ENCODE measurements at regions not wholly inside any gene's neighbourhood (a gene's known extent, or its start where the extent isn't known, plus 50 kb on each side); places are given as distances from the start of the nearest gene placed in this dataset.
"Not testable (repeated sequence)": the region's sequence is repeated elsewhere in the genome, so short reads cannot be mapped to it uniquely, and the experiment has no call there.

DNA sequence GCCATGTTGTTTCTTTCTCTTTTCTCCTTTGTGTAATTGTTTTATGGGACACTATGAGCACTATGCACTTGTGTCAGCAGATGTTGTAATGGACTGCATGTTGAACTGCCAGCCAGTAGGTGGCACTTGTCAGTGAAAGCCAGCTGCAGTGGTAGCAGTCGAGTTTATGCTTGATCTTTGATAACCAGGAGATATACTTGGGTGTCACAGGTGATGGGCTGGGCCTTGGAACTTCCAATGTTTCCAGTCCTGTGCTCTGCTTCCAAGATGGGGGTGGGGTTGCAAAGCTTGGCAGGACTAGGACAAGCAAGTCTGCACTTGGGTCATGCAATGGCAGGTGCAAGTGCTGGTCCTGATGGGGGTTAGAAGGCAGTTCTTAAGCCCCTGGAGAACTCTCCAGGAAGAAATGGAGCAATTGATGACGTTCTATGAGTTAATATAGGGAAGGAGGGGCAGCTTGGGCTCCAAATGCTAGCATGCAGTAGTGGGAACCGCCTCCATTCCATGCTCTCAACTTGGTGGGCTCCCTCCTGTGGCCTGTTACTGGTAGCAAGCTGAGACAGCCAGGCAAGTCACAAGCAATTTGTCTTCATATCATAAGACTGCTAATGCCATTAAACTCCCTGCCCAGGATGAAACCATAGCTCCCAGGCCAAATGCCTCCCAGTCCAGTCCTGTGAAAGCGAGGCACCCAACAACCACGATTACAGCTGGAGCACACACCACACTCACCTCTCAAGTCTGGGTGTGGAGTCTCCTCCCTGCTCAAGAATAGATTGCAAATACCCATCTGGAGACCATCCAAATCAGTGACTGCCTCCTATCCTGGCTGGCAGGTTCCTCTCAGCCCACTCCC is 287.2 kb downstream of the CGGBP1 start:
- H3K27ac Mint-ChIP-seq = no peak overlapping the region
- no peak overlapping the region for H3K4me3 Mint-ChIP-seq
- peaks cover under 1% of the 10 kb centered on the region for H3K36me3 Mint-ChIP-seq
- ATAC-seq (peak; percentile 57 to 60), DNase-seq (ENCODE audit: low spot score) (no peak)
- no peaks in the 10 kb centered on the region for H3K9me3 Mint-ChIP-seq
- peaks cover 5 to 21% of the 10 kb centered on the region in 2 donors for H3K27me3 Mint-ChIP-seq
- H3K4me1 Mint-ChIP-seq (ENCODE audit: low read depth in 2 of 2) = no peaks in the 10 kb centered on the region

DNA sequence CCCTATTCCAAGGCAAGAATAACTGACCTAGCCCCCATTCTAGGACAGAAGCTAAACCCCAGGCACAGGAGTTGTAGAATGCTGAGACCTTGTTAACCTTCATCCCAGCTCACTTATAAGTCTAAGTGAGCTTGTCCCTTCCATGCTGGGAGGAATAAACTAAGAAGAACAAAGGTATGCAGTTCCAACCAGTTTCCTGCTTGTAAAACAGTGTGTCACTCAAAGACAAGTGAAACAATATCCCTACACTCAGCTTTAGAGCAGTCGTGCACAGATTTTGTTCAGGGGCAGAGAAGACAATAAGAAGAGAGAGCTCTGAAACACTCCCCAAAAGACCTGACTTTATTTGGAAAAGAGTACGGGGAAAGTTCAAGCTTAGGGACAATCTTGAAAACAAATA is 292.1 kb downstream of the CGGBP1 start:
- Mint-ChIP-seq H3K4me1 (ENCODE audit: low read depth in 2 of 2) (no peaks in the 10 kb centered on the region), H3K4me3 (no peak overlapping the region), H3K9me3 (no peaks in the 10 kb centered on the region), H3K27me3 (peaks cover 5 to 13% of the 10 kb centered on the region in 2 donors), H3K36me3 (no peaks in the 10 kb centered on the region), H3K27ac (no peak overlapping the region)
- ATAC-seq (no peak), DNase-seq (ENCODE audit: low spot score) (no peak)

DNA sequence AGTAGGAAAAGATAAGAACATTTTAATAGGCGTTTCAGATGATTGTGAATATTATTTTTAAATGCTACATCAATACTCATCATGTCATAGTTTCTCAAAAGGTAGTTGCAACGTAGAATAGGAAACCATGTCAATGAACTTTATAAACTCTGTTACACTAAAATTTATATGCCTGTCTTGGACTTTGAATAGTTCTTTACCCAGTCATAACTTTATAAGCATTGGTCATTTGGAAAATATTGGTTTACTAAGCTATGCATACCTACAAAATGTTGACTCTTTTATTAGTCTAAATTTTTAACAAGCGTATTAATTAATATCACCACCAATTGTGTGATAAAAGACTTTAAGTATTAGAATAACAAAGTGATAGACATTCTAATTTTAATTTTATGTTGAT is 293.5 kb downstream of the CGGBP1 start:
- DNase-seq (ENCODE audit: low spot score) = no peak
- Mint-ChIP-seq H3K4me3 (no peak overlapping the region), H3K4me1 (ENCODE audit: low read depth in 2 of 2) (no peaks in the 10 kb centered on the region), H3K27ac (no peak overlapping the region), H3K36me3 (no peaks in the 10 kb centered on the region), H3K9me3 (no peaks in the 10 kb centered on the region), H3K27me3 (peaks cover 5 to 6% of the 10 kb centered on the region in 2 donors)
- ATAC-seq = no peak

DNA sequence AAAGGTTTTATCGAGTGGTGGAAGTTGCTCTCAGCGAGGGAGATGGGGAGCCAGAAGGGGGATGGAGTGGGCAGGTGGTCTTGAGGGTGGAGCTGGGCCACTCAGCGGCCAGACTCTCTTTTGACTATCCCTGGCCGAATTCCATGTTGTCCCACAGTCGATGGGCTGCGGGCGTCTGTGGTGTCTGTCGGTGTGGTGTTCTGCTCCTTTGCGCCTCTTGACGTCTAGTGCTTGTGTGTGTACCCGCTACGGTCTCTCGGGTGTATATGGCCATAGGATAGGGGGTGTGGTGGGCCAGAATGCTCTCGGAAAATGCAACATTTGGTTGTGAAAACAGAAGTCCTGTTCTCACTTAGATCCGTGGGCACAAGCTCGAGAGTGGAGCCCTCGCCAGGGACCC is 297.0 kb downstream of the CGGBP1 start:
- H3K4me3 Mint-ChIP-seq = no peak overlapping the region
- no peaks in the 10 kb centered on the region for H3K36me3 Mint-ChIP-seq
- H3K27me3 Mint-ChIP-seq = peaks cover 0 to 6% of the 10 kb centered on the region in 2 donors
- DNase-seq (ENCODE audit: low spot score) (no peak), ATAC-seq (no peak)
- H3K9me3 Mint-ChIP-seq = no peaks in the 10 kb centered on the region
- no peaks in the 10 kb centered on the region for H3K4me1 Mint-ChIP-seq (ENCODE audit: low read depth in 2 of 2)
- H3K27ac Mint-ChIP-seq = no peak overlapping the region

DNA sequence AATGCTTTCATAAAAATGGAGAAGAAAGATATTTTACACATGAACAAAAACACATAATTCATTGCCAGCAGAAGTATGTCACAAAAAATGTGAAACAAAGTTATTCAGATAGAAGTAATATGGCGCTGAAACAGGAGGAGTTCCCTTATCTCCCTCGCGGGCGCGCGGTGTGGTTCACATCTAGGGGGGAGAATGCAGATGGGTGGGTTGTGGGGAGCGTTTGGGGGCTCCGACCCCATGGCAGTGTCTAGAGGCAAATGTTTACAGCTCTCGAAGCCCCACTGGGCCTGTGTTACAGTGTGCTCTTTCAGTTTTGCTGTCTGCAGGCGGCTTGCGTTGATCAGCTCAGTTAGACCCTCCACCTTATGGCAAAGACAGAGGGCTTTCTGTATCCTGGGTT is 297.5 kb downstream of the CGGBP1 start:
- DNase-seq (ENCODE audit: low spot score) (no peak), ATAC-seq (no peak)
- Mint-ChIP-seq H3K27ac (no peak overlapping the region), H3K36me3 (no peaks in the 10 kb centered on the region), H3K4me3 (no peak overlapping the region), H3K4me1 (ENCODE audit: low read depth in 2 of 2) (no peaks in the 10 kb centered on the region), H3K27me3 (peaks cover 0 to 1% of the 10 kb centered on the region in 2 donors), H3K9me3 (no peaks in the 10 kb centered on the region)

DNA sequence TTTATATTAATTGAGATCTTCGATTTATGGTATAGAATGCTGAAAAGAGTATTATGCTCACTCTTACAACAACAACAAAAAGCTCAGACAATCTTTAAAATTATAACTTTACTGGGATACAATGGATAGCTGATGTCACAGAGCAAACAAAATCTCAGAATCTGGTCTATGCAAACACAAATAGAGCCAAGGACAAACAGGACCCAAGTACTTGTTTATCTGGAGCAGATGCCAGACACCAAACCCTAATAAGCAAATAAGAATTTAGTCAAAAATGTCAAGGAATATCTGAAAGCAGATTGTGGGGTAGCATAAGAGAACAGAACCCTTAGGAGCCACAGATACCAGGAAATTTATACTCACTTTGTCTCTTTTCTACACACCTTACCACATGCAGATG is 302.2 kb downstream of the CGGBP1 start:
- H3K27ac Mint-ChIP-seq = no peak overlapping the region
- no peaks in the 10 kb centered on the region for H3K27me3 Mint-ChIP-seq
- H3K36me3 Mint-ChIP-seq = no peaks in the 10 kb centered on the region
- no peak overlapping the region for H3K4me3 Mint-ChIP-seq
- H3K4me1 Mint-ChIP-seq (ENCODE audit: low read depth in 2 of 2) = no peaks in the 10 kb centered on the region
- DNase-seq (ENCODE audit: low spot score) = no peak
- H3K9me3 Mint-ChIP-seq = peaks cover 4% of the 10 kb centered on the region
- no peak for ATAC-seq

DNA sequence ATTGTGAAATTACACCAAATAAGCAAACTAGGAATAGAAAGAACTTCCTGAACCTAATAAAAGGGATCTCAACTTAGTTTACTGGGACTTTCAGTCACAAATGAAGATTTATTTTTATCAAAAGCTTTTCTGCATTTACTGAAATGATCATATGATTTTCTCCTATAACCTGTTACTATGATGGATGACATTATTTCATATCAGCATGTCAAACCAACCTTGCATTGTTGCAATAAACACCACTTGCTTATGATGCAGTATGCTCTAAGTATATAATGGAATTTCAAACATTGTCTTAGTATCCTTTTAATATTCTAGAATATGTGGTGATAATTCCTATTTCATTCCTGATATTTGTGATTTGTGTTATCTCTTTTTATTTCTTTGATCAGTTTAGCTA is 303.0 kb downstream of the CGGBP1 start:
- Mint-ChIP-seq H3K27me3 (no peaks in the 10 kb centered on the region), H3K36me3 (no peaks in the 10 kb centered on the region), H3K4me3 (no peak overlapping the region), H3K9me3 (peaks cover 4% of the 10 kb centered on the region), H3K4me1 (ENCODE audit: low read depth in 2 of 2) (no peaks in the 10 kb centered on the region), H3K27ac (no peak overlapping the region)
- DNase-seq (ENCODE audit: low spot score) (no peak), ATAC-seq (no peak)

DNA sequence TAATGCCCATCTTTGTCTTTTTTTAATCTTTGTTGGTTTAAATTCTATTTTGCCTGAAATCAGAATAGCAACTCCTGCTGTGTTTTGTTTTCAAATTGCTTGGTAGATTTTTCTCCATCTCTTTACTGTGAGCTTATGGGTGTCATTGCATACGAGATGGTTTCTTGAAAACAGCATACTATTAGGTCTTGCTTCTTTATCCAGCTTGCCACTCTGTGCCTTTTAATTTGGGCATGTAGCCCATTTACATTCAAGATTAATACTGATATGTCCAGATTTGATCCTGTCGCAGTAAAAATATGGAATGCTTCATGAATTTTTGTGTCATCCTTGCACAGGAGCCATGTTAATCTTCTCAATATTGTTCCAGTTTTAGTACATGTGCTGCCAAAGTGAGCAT is 316.6 kb downstream of the CGGBP1 start:
- H3K36me3 Mint-ChIP-seq = peaks cover 10% of the 10 kb centered on the region
- H3K27ac Mint-ChIP-seq = no peak overlapping the region
- ATAC-seq = no peak
- H3K9me3 Mint-ChIP-seq = peaks cover 25% of the 10 kb centered on the region
- DNase-seq (ENCODE audit: low spot score) = no peak
- no peaks in the 10 kb centered on the region for H3K27me3 Mint-ChIP-seq
- H3K4me1 Mint-ChIP-seq (ENCODE audit: low read depth in 2 of 2) = no peaks in the 10 kb centered on the region
- no peak overlapping the region for H3K4me3 Mint-ChIP-seq

DNA sequence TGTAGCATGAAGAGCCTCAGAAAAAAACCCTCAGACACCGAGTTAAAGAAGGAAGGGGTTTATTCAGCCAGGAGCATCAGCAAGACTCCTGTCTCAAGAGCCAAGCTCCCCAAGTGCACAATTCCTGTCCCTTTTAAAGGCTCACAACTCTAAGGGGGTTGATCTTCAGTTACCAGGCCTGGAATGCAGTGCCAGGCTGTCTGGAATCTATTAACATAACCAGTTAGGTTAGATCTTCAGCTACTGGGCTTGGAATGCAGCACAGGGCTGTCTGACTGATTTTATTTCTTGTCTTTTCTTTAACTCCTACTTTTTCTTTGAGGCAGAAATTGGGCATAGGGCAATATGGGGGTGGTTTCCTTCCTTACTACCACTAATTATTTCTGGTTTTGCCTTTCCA is 317.9 kb downstream of the CGGBP1 start:
- DNase-seq (ENCODE audit: low spot score); H3K27me3 Mint-ChIP-seq; H3K4me3 Mint-ChIP-seq; H3K27ac Mint-ChIP-seq; ATAC-seq; H3K4me1 Mint-ChIP-seq (ENCODE audit: low read depth in 2 of 2): not testable (repeated sequence)
- Mint-ChIP-seq H3K36me3 (peaks cover 10% of the 10 kb centered on the region), H3K9me3 (peaks cover 25% of the 10 kb centered on the region)

DNA sequence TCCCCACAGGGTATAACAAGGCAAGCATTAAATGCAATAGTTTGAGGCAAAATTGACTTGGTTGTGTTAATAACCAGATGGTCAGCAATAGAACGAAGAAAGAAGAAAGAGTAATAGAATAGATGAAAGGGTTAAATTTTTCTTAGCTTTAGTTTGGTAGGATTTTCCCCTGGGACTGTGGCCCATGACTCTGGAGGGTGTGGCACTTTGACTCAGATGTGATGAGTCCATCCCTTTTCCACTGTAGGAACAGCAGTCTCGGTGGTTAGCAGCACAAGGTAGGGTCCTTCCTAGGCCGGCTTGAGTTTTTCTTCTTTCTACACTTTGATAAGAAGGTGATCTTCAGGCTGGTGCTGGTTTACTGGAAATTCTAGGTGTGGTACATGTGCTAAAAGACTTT is 321.0 kb downstream of the CGGBP1 start:
- not testable (repeated sequence) for H3K4me1 Mint-ChIP-seq (ENCODE audit: low read depth in 2 of 2); H3K4me3 Mint-ChIP-seq; DNase-seq (ENCODE audit: low spot score); ATAC-seq; H3K27me3 Mint-ChIP-seq; H3K27ac Mint-ChIP-seq
- Mint-ChIP-seq H3K36me3 (peaks cover 10% of the 10 kb centered on the region), H3K9me3 (peaks cover 24% of the 10 kb centered on the region)

DNA sequence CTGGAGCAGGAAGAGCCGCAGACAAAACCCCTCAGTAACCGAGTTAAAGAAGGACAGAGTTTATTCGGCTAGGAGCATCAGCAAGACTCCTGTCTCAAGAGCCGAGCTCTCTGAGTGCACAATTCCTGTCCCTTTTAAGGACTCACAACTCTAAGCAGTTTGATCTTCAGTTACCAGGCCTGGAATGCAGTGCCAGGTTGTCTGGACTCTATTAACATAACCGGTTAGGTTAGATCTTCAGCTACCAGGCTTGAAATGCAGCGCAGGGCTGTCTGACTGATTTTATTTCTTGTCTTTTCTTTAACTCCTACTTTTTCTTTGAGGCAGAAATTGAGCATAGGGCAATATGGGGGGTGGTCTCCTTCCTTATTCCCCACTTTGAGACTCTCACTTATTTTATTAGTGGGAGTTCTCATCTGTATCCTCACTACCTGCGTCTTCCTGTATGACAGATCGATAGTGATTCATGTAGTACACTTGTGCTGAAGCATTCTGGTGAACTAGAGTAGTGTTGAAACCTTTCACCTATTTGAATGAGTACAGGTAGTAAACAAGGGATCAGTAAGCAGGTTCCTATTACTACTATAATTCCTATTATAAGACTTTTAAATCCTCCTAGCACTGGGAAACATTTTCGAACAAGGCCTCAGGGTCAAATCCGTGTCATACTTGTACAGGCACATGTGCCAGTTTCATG is 325.0 kb downstream of the CGGBP1 start:
- ATAC-seq = no peak
- no peak overlapping the region for H3K4me3 Mint-ChIP-seq
- H3K9me3 Mint-ChIP-seq = peaks cover 3% of the 10 kb centered on the region

DNA sequence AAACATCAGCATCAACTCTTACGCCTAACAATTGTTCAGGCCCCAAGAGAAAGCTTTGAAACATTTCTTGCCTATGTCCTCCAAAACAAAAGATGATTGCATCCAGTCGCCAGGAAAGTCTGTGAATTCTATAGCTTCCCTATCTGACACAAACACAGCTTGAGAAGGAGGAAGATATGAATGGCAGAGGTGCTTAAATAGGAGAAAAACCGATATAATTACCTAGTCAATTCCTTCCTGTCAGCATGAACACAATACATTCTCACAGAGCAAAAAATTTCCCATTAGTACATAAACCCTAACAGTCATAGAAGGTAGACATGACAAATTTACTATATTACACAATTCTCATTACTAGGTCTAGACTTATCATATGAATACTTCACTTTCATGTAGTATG is 326.5 kb downstream of the CGGBP1 start:
- ATAC-seq (no peak), DNase-seq (ENCODE audit: low spot score) (no peak)
- H3K4me1 Mint-ChIP-seq (ENCODE audit: low read depth in 2 of 2) = no peaks in the 10 kb centered on the region
- H3K36me3 Mint-ChIP-seq = no peaks in the 10 kb centered on the region
- H3K27ac Mint-ChIP-seq = no peak overlapping the region
- no peak overlapping the region for H3K4me3 Mint-ChIP-seq
- no peaks in the 10 kb centered on the region for H3K27me3 Mint-ChIP-seq
- H3K9me3 Mint-ChIP-seq = no peaks in the 10 kb centered on the region

More for the DNA sequence above, 325.0 kb downstream of the CGGBP1 start:
- no peak for DNase-seq (ENCODE audit: low spot score)
- no peaks in the 10 kb centered on the region for H3K27me3 Mint-ChIP-seq
- no peaks in the 10 kb centered on the region for H3K4me1 Mint-ChIP-seq (ENCODE audit: low read depth in 2 of 2)
- H3K27ac Mint-ChIP-seq = no peak overlapping the region
- H3K36me3 Mint-ChIP-seq = no peaks in the 10 kb centered on the region

DNA sequence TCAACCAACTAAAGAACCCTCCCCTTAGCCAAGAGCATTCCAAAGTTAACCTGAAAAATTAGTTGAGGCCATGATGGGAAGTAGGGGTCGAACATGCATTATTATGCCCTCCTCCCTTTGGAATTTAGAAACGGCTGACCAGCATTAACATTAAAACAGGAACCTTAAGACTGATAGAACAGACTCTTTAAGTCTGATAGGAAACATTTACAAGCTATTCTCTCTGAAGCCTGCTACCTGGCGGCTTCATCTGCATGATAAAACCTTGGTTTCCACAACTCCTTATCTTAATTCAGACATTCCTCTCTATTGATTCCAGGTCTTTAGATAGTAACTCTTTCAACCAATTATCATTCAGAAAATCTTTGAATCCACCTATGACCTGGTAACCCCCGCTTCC is 331.0 kb downstream of the CGGBP1 start:
- no peak for ATAC-seq
- H3K4me1 Mint-ChIP-seq (ENCODE audit: low read depth in 2 of 2) = no peaks in the 10 kb centered on the region
- H3K9me3 Mint-ChIP-seq = peaks cover 17% of the 10 kb centered on the region
- H3K36me3 Mint-ChIP-seq = no peaks in the 10 kb centered on the region
- no peak overlapping the region for H3K4me3 Mint-ChIP-seq
- DNase-seq (ENCODE audit: low spot score) = no peak
- H3K27ac Mint-ChIP-seq = no peak overlapping the region
- H3K27me3 Mint-ChIP-seq = no peaks in the 10 kb centered on the region

DNA sequence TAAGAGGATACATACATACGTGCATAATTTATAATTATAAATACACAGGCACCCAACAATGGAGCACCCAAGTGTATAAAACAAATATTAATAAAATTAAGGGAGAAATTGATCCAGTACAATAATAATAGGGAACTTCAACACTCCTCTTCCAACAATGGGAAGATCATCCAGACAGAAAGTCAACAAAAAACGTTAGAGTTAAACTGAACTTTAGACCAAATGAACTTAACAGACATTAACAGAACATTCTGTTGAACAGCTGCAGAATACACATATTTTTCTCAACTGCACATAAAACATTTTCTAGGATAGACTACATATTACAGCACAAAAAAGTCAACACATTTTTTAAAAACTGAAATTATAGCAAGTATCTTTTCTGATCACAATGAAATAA is 339.7 kb downstream of the CGGBP1 start:
- Mint-ChIP-seq H3K4me1 (ENCODE audit: low read depth in 2 of 2) (no peaks in the 10 kb centered on the region), H3K9me3 (peaks cover 12% of the 10 kb centered on the region), H3K27me3 (no peaks in the 10 kb centered on the region), H3K4me3 (no peak overlapping the region), H3K27ac (no peak overlapping the region), H3K36me3 (no peaks in the 10 kb centered on the region)
- ATAC-seq (no peak), DNase-seq (ENCODE audit: low spot score) (no peak)
